GM12872 (cell line): ENCODE measurements at regions not wholly inside any gene's neighbourhood (a gene's known extent, or its start where the extent isn't known, plus 50 kb on each side); places are given as distances from the start of the nearest gene placed in this dataset.

Experiments
- TF ChIP-seq, protein P1 (sequence below): IDR thresholded peaks from 3 replicates; pipeline ENCODE4 v1.5.1; 2011; ENCODE audit warnings: low read depth, mild to moderate bottlenecking, low read length, moderate library complexity; ENCODE audit not compliant: insufficient read depth

- TF ChIP-seq, protein P1, sequence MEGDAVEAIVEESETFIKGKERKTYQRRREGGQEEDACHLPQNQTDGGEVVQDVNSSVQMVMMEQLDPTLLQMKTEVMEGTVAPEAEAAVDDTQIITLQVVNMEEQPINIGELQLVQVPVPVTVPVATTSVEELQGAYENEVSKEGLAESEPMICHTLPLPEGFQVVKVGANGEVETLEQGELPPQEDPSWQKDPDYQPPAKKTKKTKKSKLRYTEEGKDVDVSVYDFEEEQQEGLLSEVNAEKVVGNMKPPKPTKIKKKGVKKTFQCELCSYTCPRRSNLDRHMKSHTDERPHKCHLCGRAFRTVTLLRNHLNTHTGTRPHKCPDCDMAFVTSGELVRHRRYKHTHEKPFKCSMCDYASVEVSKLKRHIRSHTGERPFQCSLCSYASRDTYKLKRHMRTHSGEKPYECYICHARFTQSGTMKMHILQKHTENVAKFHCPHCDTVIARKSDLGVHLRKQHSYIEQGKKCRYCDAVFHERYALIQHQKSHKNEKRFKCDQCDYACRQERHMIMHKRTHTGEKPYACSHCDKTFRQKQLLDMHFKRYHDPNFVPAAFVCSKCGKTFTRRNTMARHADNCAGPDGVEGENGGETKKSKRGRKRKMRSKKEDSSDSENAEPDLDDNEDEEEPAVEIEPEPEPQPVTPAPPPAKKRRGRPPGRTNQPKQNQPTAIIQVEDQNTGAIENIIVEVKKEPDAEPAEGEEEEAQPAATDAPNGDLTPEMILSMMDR, result no peak
Measured at GRCh38 chr4:11130195-11130970, 298.3 kb downstream of the HS3ST1 start.

DNA sequence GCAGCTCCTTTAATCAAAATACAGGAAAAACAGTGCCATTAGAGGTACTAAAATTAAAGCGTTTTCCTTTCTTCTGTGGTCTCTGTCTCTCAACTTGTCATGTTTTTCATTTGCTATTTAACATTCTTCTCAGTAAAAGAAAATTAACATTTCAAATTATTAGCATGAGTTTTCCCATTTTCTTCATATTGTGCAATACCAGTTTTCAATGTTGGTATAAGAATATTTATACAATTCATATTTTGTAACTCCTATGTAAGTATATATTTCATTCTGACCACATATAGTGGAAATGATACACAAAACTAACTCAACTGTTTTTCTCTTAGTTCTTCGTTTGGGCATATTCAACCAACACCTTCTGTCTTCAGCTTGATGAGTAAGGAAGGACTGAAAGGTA, 308.3 kb downstream of the HS3ST1 start:
- TF ChIP-seq, protein P1, result no peak

DNA sequence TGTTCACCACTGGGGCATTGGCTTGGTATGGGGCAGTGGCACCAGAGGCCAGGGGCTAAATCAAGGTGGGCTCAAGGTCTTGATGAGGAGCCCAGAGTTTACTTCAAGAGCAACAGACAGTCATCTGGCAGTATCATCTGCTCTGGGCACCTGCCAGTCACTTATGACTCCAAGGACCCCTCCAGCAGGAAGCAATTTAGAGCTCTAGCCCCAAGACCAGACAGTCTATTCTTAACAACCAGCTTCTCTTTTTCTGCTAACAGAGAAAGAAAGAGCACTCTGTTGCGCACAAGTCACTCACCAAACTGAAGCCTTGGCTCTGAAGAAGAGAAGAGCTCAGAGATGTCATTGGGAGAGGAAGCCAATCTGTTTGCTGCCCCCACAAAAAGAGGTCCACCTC, 309.2 kb downstream of the HS3ST1 start:
- TF ChIP-seq, protein P1, result no peak

GRCh38 chr4:11118513-11118912, 310.2 kb downstream of the HS3ST1 start:
- TF ChIP-seq, protein P1, result no peak

- TF ChIP-seq, protein P1, result no peak
Measured at GRCh38 chr4:11116940-11117339, 311.8 kb downstream of the HS3ST1 start.

DNA sequence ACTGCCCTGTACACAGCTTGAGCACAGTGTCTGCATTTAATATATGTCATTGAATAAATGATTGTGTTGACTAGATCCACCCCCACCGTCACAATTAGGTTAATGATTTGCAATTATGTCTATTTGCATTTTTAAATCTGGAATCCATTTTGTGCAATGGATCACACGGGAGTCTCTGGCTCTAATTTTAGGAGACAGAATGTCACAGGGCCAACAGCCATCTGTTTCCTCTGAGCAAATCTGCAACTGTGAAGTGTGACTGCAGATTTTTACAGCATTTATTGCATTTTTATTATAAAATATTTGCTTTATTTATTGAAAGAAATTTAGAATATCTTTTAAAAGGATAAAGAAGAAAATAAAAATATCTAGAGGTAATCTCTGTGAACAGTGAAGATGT, 316.8 kb downstream of the HS3ST1 start:
- TF ChIP-seq, protein P1, result no peak

DNA sequence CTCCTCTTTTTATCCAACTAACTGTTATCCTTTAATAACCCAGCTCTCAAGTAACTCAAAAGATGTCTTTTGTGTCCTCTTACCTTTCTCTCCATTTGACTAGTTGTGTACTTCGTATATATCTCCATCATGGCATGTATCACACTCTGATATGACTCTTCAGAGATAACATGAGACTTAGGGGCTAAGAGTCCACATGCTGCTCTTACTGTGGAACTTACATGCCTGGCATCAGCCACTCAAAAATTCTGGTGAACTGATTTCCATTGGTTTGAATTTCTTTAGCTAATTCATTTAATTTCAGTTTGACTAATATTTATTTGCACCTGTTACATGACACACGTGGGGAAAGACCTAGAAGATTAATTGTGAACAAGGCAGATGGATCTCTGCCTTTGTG, 317.3 kb downstream of the HS3ST1 start:
- TF ChIP-seq, protein P1, result no peak
